SH-SY5Y (cell line): ENCODE measurements at regions not wholly inside any gene's neighbourhood (a gene's known extent, or its start where the extent isn't known, plus 50 kb on each side); places are given as distances from the start of the nearest gene placed in this dataset.
A peak's percentile ranks its signal among the peaks of the same experiment; 100 is the strongest.

Experiments used
- GATA2 ChIP-seq: IDR thresholded peaks from 2 replicates; pipeline ENCODE4 v1.6.1; 2011; ENCODE audit warnings: mild to moderate bottlenecking, low read depth, low read length
- GATA3 ChIP-seq: IDR thresholded peaks from 2 replicates; pipeline ENCODE4 v1.6.1; 2011; ENCODE audit warnings: low read depth, mild to moderate bottlenecking, low read length, moderate library complexity

DNA sequence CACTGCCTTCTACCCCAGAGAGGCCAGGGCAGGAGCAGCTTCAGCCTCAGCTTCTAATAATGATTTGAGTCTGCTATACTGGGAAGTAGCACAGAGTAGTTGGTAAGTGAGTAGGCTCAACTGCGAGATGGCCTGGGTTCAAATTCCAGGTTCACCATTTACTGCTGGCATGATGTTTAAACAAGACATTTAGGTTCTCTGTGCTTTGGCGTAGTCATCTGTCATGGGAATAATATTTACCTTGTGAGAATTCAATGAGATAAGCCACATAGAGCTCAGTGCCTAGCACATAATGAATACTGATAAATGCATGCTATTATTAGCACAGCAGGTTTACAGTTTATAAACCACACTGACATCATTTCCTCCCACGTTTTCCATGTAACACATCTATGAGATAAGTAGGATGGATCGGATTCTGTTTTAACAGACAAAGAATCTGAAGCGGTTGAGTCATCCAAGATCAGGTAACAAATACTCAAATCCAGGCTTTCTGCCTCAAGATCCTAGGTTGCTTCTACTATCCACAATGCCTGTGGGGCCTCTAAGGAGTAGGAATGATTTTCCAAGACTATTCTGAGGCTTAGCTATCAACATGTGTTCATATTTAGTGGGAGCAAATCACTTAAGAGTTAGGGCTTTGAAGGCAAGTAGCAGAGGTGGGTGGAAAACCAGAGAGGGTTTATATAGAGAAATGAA is 72.9 kb upstream of the DTNBP1 start:
- no peak for TF ChIP-seq GATA3

DNA sequence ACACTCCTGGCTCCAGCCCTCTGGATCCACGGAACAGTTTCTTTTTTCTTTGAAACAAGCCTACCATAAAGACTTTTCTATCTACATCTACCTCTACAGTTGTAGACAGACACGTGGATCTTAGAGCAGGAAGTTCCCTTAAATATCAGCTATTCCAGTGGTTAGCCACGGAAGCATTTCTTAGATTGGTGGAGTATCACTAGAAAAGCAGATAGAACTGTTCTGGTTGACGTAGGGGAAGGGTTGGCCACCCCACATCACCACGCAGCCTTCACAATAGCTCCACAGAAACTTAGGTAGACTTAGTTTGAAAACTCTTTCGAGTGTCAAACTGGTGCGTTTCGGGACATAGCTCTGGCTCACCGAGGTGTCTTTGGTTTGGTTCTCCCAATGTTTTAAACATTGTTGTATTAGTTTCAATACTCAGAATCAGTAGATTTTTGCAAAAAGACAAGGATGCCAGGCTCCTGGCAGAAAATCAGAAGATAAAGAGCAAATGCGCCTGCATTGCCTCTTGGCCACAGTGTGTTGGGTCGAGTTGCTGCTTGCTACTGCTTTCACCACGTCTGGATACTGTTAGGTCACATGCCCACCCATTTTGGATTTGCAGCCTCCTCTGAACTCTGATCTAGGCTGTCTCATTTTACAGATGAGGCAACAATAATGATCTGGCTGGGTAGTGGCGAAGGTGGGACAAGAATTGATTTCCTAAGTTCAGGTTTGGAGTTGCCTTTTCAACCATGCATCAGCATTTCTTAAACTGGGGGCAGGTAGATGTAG is 71.5 kb upstream of the DTNBP1 start:
- TF ChIP-seq GATA2 (no peak), GATA3 (no peak)

DNA sequence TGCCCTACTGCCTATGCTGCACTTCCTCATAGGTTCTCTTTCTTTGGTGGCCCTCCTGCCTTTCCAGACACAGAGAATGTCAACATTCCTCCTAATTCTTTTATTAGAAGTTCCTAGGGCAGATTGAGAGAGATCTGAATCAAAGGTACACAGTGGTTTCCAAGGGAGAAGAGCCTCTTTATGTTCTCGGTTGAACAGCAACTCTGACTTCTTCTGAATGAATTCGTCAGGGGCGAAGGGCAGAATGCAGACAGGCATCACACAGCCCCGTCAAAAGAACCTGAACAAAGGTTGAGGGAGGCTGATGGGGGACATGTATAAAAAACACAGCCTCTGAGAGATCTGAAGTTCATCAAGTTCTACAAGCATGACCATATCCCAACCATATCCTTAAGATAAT is 68.1 kb upstream of the DTNBP1 start:
- TF ChIP-seq GATA2 = no peak
- TF ChIP-seq GATA3 = no peak

DNA sequence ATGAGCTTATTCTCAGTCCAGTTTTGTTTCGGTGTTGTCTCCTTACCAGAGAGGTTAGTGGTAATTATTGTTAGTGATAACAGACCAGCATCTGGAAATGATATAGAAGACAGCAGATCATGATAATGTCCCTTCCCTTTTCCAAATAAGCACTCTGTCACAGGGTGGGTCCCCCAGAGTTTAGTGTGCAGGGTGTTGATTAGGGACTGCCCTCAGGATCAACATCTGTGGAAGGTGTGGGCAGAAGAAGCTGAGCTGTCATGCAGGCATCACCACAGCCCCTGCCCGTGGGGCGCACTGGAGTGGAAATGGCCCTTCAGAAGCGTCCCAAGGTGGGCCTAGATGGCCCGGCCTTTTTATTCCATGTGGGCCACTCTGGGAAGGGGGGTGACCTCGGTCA is 67.6 kb upstream of the DTNBP1 start:
- peak; percentile 55; the same call in 1 of the 2 replicates for TF ChIP-seq GATA2
- no peak for TF ChIP-seq GATA3

DNA sequence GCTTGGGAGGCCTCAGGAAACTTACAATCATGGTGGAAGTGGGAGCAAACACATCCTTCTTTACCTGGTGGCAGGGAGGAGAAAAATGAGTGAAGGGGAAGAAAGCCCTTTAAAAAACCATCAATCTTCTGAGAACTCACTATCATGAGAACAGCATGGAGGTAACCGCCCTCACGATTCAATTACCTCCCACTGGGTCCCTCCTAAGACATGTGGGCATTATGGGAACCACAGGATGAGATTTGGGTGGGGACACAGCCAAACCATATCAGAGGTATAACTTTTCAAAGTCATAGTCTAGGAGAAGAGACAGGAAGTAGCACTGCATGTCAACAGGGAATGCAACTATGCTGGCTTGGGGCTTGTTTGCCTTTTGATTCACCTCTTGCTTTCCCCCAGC is 59.9 kb upstream of the DTNBP1 start:
- no peak for TF ChIP-seq GATA3
- no peak for TF ChIP-seq GATA2

DNA sequence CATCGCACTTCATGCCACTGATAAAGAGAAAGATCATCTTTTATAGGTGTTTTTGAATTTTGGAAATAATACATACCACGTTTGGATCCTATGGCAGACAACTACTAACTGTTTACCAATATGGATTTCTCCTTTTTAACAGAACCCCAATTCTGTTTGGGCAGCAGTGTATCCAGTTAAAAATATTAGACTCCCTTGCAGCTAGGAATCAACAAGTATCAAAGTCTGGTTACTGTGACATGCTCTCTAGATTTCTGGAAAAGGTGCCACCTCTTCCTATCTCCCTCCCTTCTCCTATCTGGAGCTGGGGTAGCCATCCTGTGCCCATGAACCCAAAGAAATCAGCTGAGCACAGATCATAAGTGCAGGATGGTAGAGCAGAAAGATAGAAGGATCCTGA is 54.1 kb upstream of the DTNBP1 start:
- no peak for TF ChIP-seq GATA3

DNA sequence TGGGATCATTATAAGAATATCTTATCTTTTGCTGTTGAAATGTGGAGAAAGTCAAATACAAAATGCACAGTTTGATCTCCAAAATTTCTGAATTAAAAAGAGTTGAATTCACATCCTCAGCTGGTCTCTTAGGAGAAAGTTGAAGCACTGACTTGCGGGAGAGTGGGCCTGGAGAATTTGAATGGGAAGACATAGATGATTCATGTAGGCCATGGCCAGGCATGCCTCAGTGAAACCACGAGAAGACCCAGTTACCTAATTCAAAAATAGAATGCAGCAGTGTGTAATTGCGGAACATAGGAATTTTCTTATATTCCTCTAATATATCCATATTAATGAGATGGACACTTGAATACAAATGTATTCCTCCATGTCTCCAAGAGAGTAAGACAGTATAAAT is 53.0 kb upstream of the DTNBP1 start:
- no peak for TF ChIP-seq GATA2
- TF ChIP-seq GATA3 = no peak

DNA sequence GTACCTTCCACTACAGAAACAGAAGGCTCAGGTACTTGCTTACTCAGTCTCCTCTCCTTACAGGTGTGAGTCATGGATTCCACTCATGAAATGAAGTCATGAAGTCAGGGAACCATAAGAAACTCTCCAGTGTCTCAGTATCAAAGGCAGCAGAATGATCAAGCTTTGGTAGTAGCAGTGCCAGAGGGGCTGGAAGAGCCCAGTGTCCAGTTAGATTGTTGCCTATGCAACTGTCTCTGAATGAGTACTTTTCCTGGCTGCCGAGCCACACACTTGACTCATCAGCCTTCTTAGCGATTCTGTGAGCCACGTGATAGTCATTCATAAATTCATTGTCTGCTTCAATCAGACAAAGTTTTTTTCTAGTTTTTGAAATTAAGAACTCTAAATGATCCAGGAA is 52.2 kb upstream of the DTNBP1 start:
- TF ChIP-seq GATA2 = no peak
- TF ChIP-seq GATA3 = no peak

DNA sequence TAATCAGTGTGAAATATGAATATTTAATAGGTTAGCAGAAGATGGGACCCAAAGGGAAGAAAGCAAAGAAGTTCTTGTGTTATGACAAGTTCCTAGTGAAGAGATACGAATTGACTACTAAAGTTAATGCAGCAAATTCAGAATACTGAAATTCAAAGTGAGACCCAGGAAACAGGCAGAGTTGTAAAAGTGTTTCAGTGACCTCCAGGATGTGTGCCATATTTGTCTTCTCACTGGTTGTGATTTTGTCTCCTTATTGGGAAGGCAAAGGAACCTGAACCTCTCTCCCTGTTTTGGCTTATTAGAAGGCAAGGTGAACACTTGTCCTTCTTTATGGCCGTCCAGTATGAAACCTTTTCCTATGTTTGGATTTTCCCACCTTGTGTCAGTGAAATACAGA is 51.8 kb upstream of the DTNBP1 start:
- TF ChIP-seq GATA3 (no peak), GATA2 (no peak)

DNA sequence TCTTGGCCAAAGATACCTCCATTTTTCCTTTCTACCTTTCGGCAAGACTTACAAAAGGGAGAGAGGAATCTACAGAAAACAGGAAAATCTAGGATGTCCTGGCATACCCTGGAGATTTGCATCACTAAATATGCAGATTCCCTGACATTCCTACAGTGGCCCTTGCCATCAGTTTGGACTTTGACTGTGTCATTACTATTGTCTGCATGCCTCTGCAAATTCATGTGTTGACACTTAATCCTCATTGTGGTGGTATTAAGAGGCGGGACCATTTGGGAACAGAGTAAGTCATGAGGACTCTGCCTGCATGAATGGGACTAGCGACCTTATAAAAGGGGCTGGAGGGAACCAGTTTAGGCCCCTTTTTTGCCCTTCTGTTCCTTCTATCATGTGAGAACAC is 50.5 kb upstream of the DTNBP1 start:
- TF ChIP-seq GATA2 = no peak
- TF ChIP-seq GATA3 = no peak

DNA sequence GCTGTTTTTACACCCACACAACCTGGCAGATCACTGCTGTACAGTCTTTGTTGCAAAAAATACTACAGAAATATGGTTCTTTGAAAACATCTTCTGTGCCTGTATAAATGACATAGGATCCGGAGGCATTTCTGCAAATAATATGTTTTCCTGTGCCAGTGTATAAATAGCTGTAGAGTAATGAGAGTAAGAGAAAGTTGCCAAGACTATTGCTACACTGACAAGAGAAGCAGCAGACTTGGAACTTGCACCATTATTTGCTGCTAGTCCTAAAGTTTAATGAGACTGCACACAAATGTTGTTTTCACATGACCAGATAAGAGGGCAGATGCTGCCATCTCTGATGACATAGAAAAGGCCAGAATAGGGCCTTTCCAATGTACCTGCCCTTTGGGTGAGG is 50.0 kb upstream of the DTNBP1 start:
- TF ChIP-seq GATA2 (no peak), GATA3 (no peak)
